ENCODE measurements at regions not wholly inside any gene's neighbourhood (a gene's known extent, or its start where the extent isn't known, plus 50 kb on each side); places are given as distances from the start of the nearest gene placed in this dataset.
A peak's percentile ranks its signal among the peaks of the same experiment; 100 is the strongest.

GRCh38 chr4:137283737-137284136 is 248.6 kb downstream of the PCDH18 start:
- TF ChIP-seq CTCF (IDR thresholded peaks at IDR 0.05) (peak; percentile 49), EZH2 (IDR thresholded peaks at IDR 0.05) (no peak)
- Histone ChIP-seq H3K9ac (no peak overlapping the region), H3K27me3 (no peaks in the 10 kb centered on the region), H3K9me3 (ENCODE audit: low read depth) (no peaks in the 10 kb centered on the region), H3K4me1 (peaks cover 5% of the 10 kb centered on the region), H3K4me3 (no peak overlapping the region), H2AFZ (replicated peaks) (no peak overlapping the region), H3K79me2 (ENCODE audit: low read depth) (no peaks in the 10 kb centered on the region), H3K36me3 (no peaks in the 10 kb centered on the region), H4K20me1 (ENCODE audit: low read depth) (no peaks in the 10 kb centered on the region), H3F3A (ENCODE audit: low read depth) (no peaks in the 10 kb centered on the region), H3K27ac (no peak overlapping the region), H3K4me2 (no peak overlapping the region)
- peaks cover 4% of the 10 kb centered on the region for H3K4me1 Mint-ChIP-seq
- no peaks in the 10 kb centered on the region for H3K9me3 Mint-ChIP-seq
- no peak overlapping the region for H3K4me3 Mint-ChIP-seq
- H3K27ac Mint-ChIP-seq: no peak overlapping the region
- no peak for DNase-seq (ENCODE audit: low spot score)
- H3K36me3 Mint-ChIP-seq: no peaks in the 10 kb centered on the region
- H3K27me3 Mint-ChIP-seq (ENCODE audit: insufficient read depth, low read depth): no peaks in the 10 kb centered on the region

GRCh38 chr4:137278431-137278830 is 253.9 kb downstream of the PCDH18 start:
- H3K36me3 ChIP-seq: no peaks in the 10 kb centered on the region
- no peaks in the 10 kb centered on the region for H3K9me3 ChIP-seq (ENCODE audit: low read depth)
- TF ChIP-seq EZH2 (IDR thresholded peaks at IDR 0.05) (no peak), CTCF (IDR thresholded peaks at IDR 0.05) (no peak), EZH2phosphoT487 (IDR thresholded peaks at IDR 0.05) (no peak)
- no peaks in the 10 kb centered on the region for H3F3A ChIP-seq (ENCODE audit: low read depth)
- no peak overlapping the region for H3K27ac ChIP-seq
- no peaks in the 10 kb centered on the region for H3K79me2 ChIP-seq (ENCODE audit: low read depth)
- H3K4me2 ChIP-seq: no peak overlapping the region
- no peak overlapping the region for H2AFZ ChIP-seq (replicated peaks)
- Mint-ChIP-seq H3K4me1 (no peaks in the 10 kb centered on the region), H3K36me3 (no peaks in the 10 kb centered on the region), H3K27me3 (ENCODE audit: insufficient read depth, low read depth) (no peaks in the 10 kb centered on the region), H3K27ac (no peak overlapping the region), H3K4me3 (no peak overlapping the region), H3K9me3 (no peaks in the 10 kb centered on the region)
- H4K20me1 ChIP-seq (ENCODE audit: low read depth): no peaks in the 10 kb centered on the region
- no peak for DNase-seq (ENCODE audit: low spot score)
- H3K4me3 ChIP-seq: no peak overlapping the region
- no peaks in the 10 kb centered on the region for H3K27me3 ChIP-seq
- no peak overlapping the region for H3K9ac ChIP-seq
- H3K4me1 ChIP-seq: no peaks in the 10 kb centered on the region

GRCh38 chr4:137274404-137274803 is 257.9 kb downstream of the PCDH18 start:
- no peak for DNase-seq (ENCODE audit: low spot score)
- H3K27ac Mint-ChIP-seq: no peak overlapping the region
- H2AFZ ChIP-seq (replicated peaks): no peak overlapping the region

More at GRCh38 chr4:137274404-137274803, 257.9 kb downstream of the PCDH18 start:
- Histone ChIP-seq H3K36me3 (no peaks in the 10 kb centered on the region), H3K4me3 (no peak overlapping the region), H3K79me2 (ENCODE audit: low read depth) (no peaks in the 10 kb centered on the region), H3K4me2 (no peak overlapping the region), H3K27ac (no peak overlapping the region), H4K20me1 (ENCODE audit: low read depth) (no peaks in the 10 kb centered on the region), H3F3A (ENCODE audit: low read depth) (no peaks in the 10 kb centered on the region), H3K27me3 (no peaks in the 10 kb centered on the region), H3K9me3 (ENCODE audit: low read depth) (no peaks in the 10 kb centered on the region), H3K9ac (no peak overlapping the region), H3K4me1 (no peaks in the 10 kb centered on the region)
- Mint-ChIP-seq H3K4me1 (no peaks in the 10 kb centered on the region), H3K27me3 (ENCODE audit: insufficient read depth, low read depth) (no peaks in the 10 kb centered on the region), H3K4me3 (no peak overlapping the region), H3K36me3 (no peaks in the 10 kb centered on the region), H3K9me3 (no peaks in the 10 kb centered on the region)
- no peak for TF ChIP-seq CTCF (IDR thresholded peaks at IDR 0.05)
- TF ChIP-seq EZH2 (IDR thresholded peaks at IDR 0.05): no peak
- no peak for TF ChIP-seq EZH2phosphoT487 (IDR thresholded peaks at IDR 0.05)
